Ishikawa (cell line): ENCODE measurements at regions not wholly inside any gene's neighbourhood (a gene's known extent, or its start where the extent isn't known, plus 50 kb on each side); places are given as distances from the start of the nearest gene placed in this dataset.

Source experiments
- CEBPB ChIP-seq: IDR thresholded peaks from 2 replicates; pipeline ENCODE4 v1.6.1; 2012
- CREB1 ChIP-seq: IDR thresholded peaks from 2 replicates; pipeline ENCODE4 v1.6.1; 2012; ENCODE audit warnings: low read depth
- EGR1 ChIP-seq: IDR thresholded peaks from 2 replicates; pipeline ENCODE4 v1.6.1; 2012
- EP300 ChIP-seq: IDR thresholded peaks from 2 replicates; pipeline ENCODE4 v1.6.1; 2012; ENCODE audit warnings: borderline replicate concordance
- FOXM1 ChIP-seq: IDR thresholded peaks from 2 replicates; pipeline ENCODE4 v1.6.1; 2012; ENCODE audit warnings: low read depth, borderline replicate concordance
- NFIC ChIP-seq: IDR thresholded peaks from 2 replicates; pipeline ENCODE4 v1.6.1; 2012
- RAD21 ChIP-seq: IDR thresholded peaks from 2 replicates; pipeline ENCODE4 v1.6.1; 2012; ENCODE audit warnings: low read depth
- REST ChIP-seq: IDR thresholded peaks from 2 replicates; pipeline ENCODE4 v1.6.1; 2012; ENCODE audit warnings: low read depth, mild to moderate bottlenecking
- TAF1 ChIP-seq: IDR thresholded peaks from 2 replicates; pipeline ENCODE4 v1.6.1; 2012; ENCODE audit warnings: low read depth, mild to moderate bottlenecking
- TCF12 ChIP-seq: IDR thresholded peaks from 2 replicates; pipeline ENCODE4 v1.6.1; 2012; ENCODE audit warnings: low read depth
- TEAD4 ChIP-seq: IDR thresholded peaks from 2 replicates; pipeline ENCODE4 v1.6.1; 2012
- YY1 ChIP-seq: IDR thresholded peaks from 2 replicates; pipeline ENCODE4 v1.6.1; 2012; ENCODE audit warnings: low read depth
- ZBTB7A ChIP-seq: IDR thresholded peaks from 2 replicates; pipeline ENCODE4 v1.6.1; 2012; ENCODE audit warnings: low read depth
- TF ChIP-seq, protein P1 (sequence below): IDR thresholded peaks from 2 replicates; pipeline ENCODE4 v1.6.1; 2012
- TF ChIP-seq, protein P2 (sequence below): IDR thresholded peaks from 2 replicates; pipeline ENCODE4 v1.6.1; 2012

DNA sequence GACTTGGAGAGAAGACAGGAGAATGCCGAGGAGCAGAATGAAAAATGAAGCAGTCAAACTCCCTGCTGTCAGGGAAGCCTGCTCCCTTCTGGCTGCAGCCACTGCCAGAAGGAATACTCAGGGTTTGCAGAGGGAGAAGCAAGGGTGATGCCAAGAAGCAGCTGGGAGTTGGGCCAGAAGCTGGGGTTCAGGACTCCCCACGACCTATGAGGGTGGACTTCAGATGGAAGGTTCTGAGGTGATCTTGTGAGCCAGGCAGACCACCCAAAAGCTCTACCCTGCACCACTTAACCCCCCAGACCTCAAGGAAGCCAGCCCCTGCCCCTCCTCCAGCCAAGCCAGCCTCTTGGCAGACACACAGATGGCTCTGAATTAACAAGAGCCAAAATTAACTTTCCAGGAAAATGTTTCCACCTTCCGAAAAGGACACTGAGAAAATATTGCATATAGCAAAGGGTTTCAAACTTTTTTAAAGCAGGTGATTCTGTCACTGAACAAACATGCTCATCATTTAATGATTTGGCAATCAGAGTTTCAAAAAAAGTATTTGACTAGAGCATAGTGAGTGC is 126.0 kb upstream of the ERCC4 start:
- TF ChIP-seq RAD21 (no peak), TEAD4 (no peak), CEBPB (no peak), NFIC (no peak), REST (no peak), FOXM1 (no peak), ZBTB7A (no peak), EP300 (no peak), YY1 (no peak), CREB1 (no peak), EGR1 (no peak), TCF12 (no peak), TAF1 (no peak)
- TF ChIP-seq, protein P1, sequence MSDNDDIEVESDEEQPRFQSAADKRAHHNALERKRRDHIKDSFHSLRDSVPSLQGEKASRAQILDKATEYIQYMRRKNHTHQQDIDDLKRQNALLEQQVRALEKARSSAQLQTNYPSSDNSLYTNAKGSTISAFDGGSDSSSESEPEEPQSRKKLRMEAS = no peak
- TF ChIP-seq, protein P2, sequence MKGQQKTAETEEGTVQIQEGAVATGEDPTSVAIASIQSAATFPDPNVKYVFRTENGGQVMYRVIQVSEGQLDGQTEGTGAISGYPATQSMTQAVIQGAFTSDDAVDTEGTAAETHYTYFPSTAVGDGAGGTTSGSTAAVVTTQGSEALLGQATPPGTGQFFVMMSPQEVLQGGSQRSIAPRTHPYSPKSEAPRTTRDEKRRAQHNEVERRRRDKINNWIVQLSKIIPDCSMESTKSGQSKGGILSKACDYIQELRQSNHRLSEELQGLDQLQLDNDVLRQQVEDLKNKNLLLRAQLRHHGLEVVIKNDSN = no peak

GRCh38 chr16:13795131-13795530 is 124.8 kb upstream of the ERCC4 start:
- TF ChIP-seq RAD21 = no peak
- TF ChIP-seq EP300 = no peak
- TF ChIP-seq TEAD4 = no peak
- TF ChIP-seq, protein P2 = no peak
- TF ChIP-seq FOXM1 = no peak
- TF ChIP-seq CEBPB = no peak
- no peak for TF ChIP-seq EGR1
- TF ChIP-seq YY1 = no peak
- TF ChIP-seq TCF12 = no peak
- TF ChIP-seq NFIC = no peak
- TF ChIP-seq ZBTB7A = no peak
- no peak for TF ChIP-seq REST
- TF ChIP-seq, protein P1 = no peak
- no peak for TF ChIP-seq TAF1
- no peak for TF ChIP-seq CREB1

GRCh38 chr16:13797718-13798117 is 122.2 kb upstream of the ERCC4 start:
- TF ChIP-seq EGR1 (no peak), TAF1 (no peak), ZBTB7A (no peak), RAD21 (no peak), YY1 (no peak), FOXM1 (no peak), CREB1 (no peak), NFIC (no peak), REST (no peak), TCF12 (no peak)
- TF ChIP-seq, protein P1 = no peak
- TF ChIP-seq, protein P2 = no peak

DNA sequence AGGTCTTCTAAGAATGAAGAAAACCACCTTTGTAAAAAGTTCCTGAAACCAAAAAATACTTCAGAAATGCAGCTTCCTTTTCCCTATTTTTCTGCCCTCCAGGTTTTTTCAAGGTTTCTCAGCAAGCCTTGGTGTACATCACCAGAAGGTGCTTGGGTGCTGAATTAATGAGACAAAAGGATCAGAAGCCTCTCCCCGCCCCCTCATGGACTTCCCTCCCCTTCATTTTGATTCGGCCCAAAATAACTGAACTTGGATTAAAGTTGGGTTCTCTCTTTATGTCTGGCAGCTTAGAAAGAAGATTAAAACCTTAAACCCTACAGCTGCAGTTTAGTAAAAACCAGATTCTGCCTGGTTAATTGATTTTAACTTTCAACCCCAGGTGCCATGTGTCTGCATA is 121.7 kb upstream of the ERCC4 start:
- TF ChIP-seq CEBPB (no peak), TEAD4 (no peak), REST (no peak), RAD21 (no peak), TAF1 (no peak), NFIC (no peak), EP300 (no peak), YY1 (no peak), FOXM1 (no peak), EGR1 (no peak), ZBTB7A (no peak), TCF12 (no peak)
- TF ChIP-seq, protein P2 = no peak
